ENCODE measurements at regions not wholly inside any gene's neighbourhood (a gene's known extent, or its start where the extent isn't known, plus 50 kb on each side); places are given as distances from the start of the nearest gene placed in this dataset.

GRCh38 chr3:103002425-103003176 lies 567.8 kb downstream of the ZPLD1 start:
- TF ChIP-seq EZH2 (IDR thresholded peaks at IDR 0.05; ENCODE audit: borderline replicate concordance, insufficient read depth, low read length, poor library complexity, severe bottlenecking) (no peak), EP300 (conservative IDR thresholded peaks at IDR 0.05; ENCODE audit: poor library complexity, severe bottlenecking) (no peak), TAF1 (IDR thresholded peaks at IDR 0.05; ENCODE audit: low read depth) (no peak), CTCF (IDR thresholded peaks at IDR 0.05; ENCODE audit: poor library complexity, severe bottlenecking) (no peak), POLR2AphosphoS5 (IDR thresholded peaks at IDR 0.05) (no peak), SMC3 (conservative IDR thresholded peaks at IDR 0.05; ENCODE audit: poor library complexity) (no peak), REST (IDR thresholded peaks at IDR 0.05; ENCODE audit: borderline replicate concordance) (no peak), MXI1 (conservative IDR thresholded peaks at IDR 0.05; ENCODE audit: poor library complexity, severe bottlenecking) (no peak), RAD21 (conservative IDR thresholded peaks at IDR 0.05) (no peak)
- H3K27ac ChIP-seq (ENCODE audit: low read length), result no peak overlapping the region

GRCh38 chr3:103006526-103007183 lies 571.8 kb downstream of the ZPLD1 start:
- TF ChIP-seq EZH2 (IDR thresholded peaks at IDR 0.05; ENCODE audit: borderline replicate concordance, insufficient read depth, low read length, poor library complexity, severe bottlenecking), result no peak
- TF ChIP-seq MXI1 (conservative IDR thresholded peaks at IDR 0.05; ENCODE audit: poor library complexity, severe bottlenecking), result no peak
- TF ChIP-seq TAF1 (IDR thresholded peaks at IDR 0.05; ENCODE audit: low read depth), result no peak
- TF ChIP-seq EP300 (conservative IDR thresholded peaks at IDR 0.05; ENCODE audit: poor library complexity, severe bottlenecking), result no peak
- TF ChIP-seq CTCF (IDR thresholded peaks at IDR 0.05; ENCODE audit: poor library complexity, severe bottlenecking), result no peak
- no peak for TF ChIP-seq POLR2AphosphoS5 (IDR thresholded peaks at IDR 0.05)
- TF ChIP-seq RAD21 (conservative IDR thresholded peaks at IDR 0.05), result no peak
- TF ChIP-seq SMC3 (conservative IDR thresholded peaks at IDR 0.05; ENCODE audit: poor library complexity), result no peak
- no peak for TF ChIP-seq REST (IDR thresholded peaks at IDR 0.05; ENCODE audit: borderline replicate concordance)

More at GRCh38 chr3:103002425-103003176, 567.8 kb downstream of the ZPLD1 start:
- H3K4me3 ChIP-seq (ENCODE audit: low read length), result no peak overlapping the region
- H3K27me3 ChIP-seq (ENCODE audit: insufficient read depth, low read depth, low read length), result no peaks in the 10 kb centered on the region
- H3K9me2 ChIP-seq (ENCODE audit: insufficient read depth, low read length), result no peaks in the 10 kb centered on the region
- no peaks in the 10 kb centered on the region for H4K20me1 ChIP-seq (ENCODE audit: insufficient read depth)
- H2AFZ ChIP-seq (ENCODE audit: low read depth, low read length), result no peak overlapping the region
- H3K36me3 ChIP-seq (ENCODE audit: insufficient read depth, low read length), result no peaks in the 10 kb centered on the region
- H3K4me2 ChIP-seq (ENCODE audit: low read length), result no peak overlapping the region
- no peaks in the 10 kb centered on the region for H3F3A ChIP-seq (ENCODE audit: insufficient read depth, low read length, poor library complexity, severe bottlenecking)
- H3K79me2 ChIP-seq (replicated peaks; ENCODE audit: insufficient read depth, low read length), result no peaks in the 10 kb centered on the region
- no peak overlapping the region for H3K9ac ChIP-seq (ENCODE audit: low read length)
- peaks cover 1% of the 10 kb centered on the region for H3K9me3 ChIP-seq (ENCODE audit: low read length)

More at GRCh38 chr3:103006526-103007183, 571.8 kb downstream of the ZPLD1 start:
- Histone ChIP-seq H3K9me3 (ENCODE audit: low read length) (peaks cover 6% of the 10 kb centered on the region), H3K79me2 (replicated peaks; ENCODE audit: insufficient read depth, low read length) (no peaks in the 10 kb centered on the region), H3K4me2 (ENCODE audit: low read length) (no peak overlapping the region), H3K27ac (ENCODE audit: low read length) (no peak overlapping the region), H3F3A (ENCODE audit: insufficient read depth, low read length, poor library complexity, severe bottlenecking) (no peaks in the 10 kb centered on the region), H3K4me3 (ENCODE audit: low read length) (no peak overlapping the region), H2AFZ (ENCODE audit: low read depth, low read length) (no peak overlapping the region), H3K9ac (ENCODE audit: low read length) (no peak overlapping the region), H3K9me2 (ENCODE audit: insufficient read depth, low read length) (no peaks in the 10 kb centered on the region), H3K27me3 (ENCODE audit: insufficient read depth, low read depth, low read length) (no peaks in the 10 kb centered on the region), H4K20me1 (ENCODE audit: insufficient read depth) (no peaks in the 10 kb centered on the region), H3K36me3 (ENCODE audit: insufficient read depth, low read length) (no peaks in the 10 kb centered on the region)
